ENCODE measurements at regions not wholly inside any gene's neighbourhood (a gene's known extent, or its start where the extent isn't known, plus 50 kb on each side); places are given as distances from the start of the nearest gene placed in this dataset.
"Not testable (repeated sequence)": the region's sequence is repeated elsewhere in the genome, so short reads cannot be mapped to it uniquely, and the experiment has no call there.

DNA sequence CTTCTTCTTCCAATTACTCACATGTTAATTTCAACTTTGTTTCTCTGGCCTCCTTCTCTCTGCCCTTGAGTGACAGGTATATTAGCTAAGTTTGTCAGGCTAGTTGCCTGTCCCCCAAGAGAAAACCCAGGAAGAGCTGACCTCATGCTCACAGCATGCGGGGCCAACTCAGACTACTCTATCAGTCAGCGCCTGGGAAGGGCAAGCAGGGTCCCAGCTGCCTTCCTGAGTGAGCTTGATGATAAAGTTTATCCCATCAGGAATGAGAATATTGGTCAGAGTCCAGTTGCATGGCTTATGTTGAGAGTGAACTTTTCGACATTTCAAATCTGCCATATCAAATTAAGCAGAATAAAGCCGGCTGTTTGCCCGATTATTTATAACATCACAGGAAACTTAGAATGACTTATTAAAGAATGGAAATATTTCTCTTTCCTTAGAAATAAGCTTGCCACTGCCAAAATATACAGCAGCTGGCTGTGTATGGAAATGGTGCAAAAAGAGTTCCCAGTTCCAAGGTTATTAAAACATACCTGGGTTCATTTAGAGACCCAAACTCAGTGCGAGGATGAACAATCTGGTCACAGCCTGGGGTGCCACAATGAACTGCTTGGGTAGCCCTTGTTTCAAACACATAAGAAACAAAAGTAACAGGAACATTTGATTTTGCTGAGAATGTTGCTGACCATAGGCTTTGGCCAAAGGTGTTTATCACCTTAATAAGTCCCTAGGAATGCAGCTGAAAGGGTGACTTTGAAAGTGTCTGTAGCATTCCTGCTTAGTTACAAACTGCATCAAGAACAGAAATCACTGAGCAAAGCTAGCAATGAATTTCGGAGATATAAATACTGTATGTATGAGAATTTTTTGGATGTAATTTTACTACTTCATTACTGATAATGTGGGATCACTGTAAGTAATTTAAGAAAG lies 1553.8 kb upstream of the FLRT2 start:
- Mint-ChIP-seq H3K36me3 (no peaks in the 10 kb centered on the region), H3K27ac (no peak overlapping the region), H3K27me3 (no peaks in the 10 kb centered on the region), H3K4me1 (no peaks in the 10 kb centered on the region), H3K4me3 (no peak overlapping the region), H3K9me3 (peaks cover 0 to 14% (median 5%) of the 10 kb centered on the region in 7 donors)
- ATAC-seq (ENCODE audit: low read depth in 2 of 2) (no peak), DNase-seq (no peak)

GRCh38 chr14:83977583-83977982 lies 1552.4 kb upstream of the FLRT2 start:
- Mint-ChIP-seq H3K27ac (no peak overlapping the region), H3K4me3 (no peak overlapping the region), H3K4me1 (no peaks in the 10 kb centered on the region), H3K27me3 (no peaks in the 10 kb centered on the region), H3K9me3 (peaks cover 0 to 11% (median 6%) of the 10 kb centered on the region in 7 donors), H3K36me3 (no peaks in the 10 kb centered on the region)
- no peak for ATAC-seq (ENCODE audit: low read depth in 2 of 2)
- no peak for DNase-seq

- not testable (repeated sequence) for H3K27me3 Mint-ChIP-seq; H3K36me3 Mint-ChIP-seq; H3K4me1 Mint-ChIP-seq; ATAC-seq (ENCODE audit: low read depth in 2 of 2); H3K4me3 Mint-ChIP-seq; DNase-seq; H3K27ac Mint-ChIP-seq
- peaks cover 0 to 10% (median 5%) of the 10 kb centered on the region in 7 donors for H3K9me3 Mint-ChIP-seq
These were observed 1548.2 kb upstream of the FLRT2 start for GRCh38 chr14:83981676-83982258.

DNA sequence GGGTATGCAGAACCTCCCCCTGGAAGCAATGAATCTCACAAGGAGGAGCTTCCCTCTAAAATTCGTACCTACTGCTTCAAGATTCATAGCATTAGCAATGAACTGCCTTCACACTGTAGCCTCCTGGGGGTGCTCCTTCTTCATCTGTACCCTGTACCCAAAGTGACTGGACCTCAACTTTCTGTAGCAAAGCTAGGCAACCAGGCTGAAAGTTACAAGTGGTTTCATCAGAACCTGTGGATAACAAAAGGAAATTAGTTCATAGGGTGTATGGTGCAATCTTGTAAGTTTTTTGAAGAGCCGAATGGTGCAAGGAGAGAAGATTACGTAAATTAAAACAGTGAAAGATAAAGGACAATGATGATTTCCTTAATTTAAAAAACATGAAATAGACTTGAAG lies 1541.7 kb upstream of the FLRT2 start:
- no peak overlapping the region for H3K4me3 Mint-ChIP-seq
- no peak for DNase-seq
- no peaks in the 10 kb centered on the region for H3K4me1 Mint-ChIP-seq
- no peaks in the 10 kb centered on the region for H3K27me3 Mint-ChIP-seq
- no peaks in the 10 kb centered on the region for H3K36me3 Mint-ChIP-seq
- H3K27ac Mint-ChIP-seq, result no peak overlapping the region
- no peak for ATAC-seq (ENCODE audit: low read depth in 2 of 2)
- peaks cover 0 to 21% (median under 1%) of the 10 kb centered on the region in 7 donors for H3K9me3 Mint-ChIP-seq

DNA sequence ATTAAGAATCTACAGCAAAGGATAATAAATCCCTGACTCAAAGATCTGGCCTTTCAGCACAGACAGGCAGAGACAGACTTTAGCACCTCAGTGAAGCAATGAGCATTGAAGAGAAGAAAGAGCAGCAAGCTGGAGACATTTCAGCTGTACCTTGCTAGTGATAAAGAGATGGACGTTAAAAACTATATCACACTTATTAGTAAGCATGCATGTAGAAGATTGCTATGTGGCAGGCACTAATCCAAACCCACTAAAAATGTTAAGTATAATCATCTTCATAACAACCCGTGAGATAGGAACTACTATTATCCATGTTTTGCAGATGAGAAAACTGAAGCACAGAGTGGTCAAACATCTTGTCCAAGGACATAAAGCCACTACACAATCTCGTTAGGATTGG lies 1538.3 kb upstream of the FLRT2 start:
- Mint-ChIP-seq H3K4me3 (no peak overlapping the region), H3K9me3 (peaks cover 1 to 17% (median 10%) of the 10 kb centered on the region in 7 donors), H3K27ac (no peak overlapping the region)

GRCh38 chr14:83992857-83993256 lies 1537.1 kb upstream of the FLRT2 start:
- peaks cover 1 to 17% (median 9%) of the 10 kb centered on the region in 7 donors for H3K9me3 Mint-ChIP-seq
- ATAC-seq (ENCODE audit: low read depth in 2 of 2) (no peak), DNase-seq (no peak)
- H3K27ac Mint-ChIP-seq, result no peak overlapping the region
- no peak overlapping the region for H3K4me3 Mint-ChIP-seq
- H3K4me1 Mint-ChIP-seq, result no peaks in the 10 kb centered on the region
- no peaks in the 10 kb centered on the region for H3K27me3 Mint-ChIP-seq
- no peaks in the 10 kb centered on the region for H3K36me3 Mint-ChIP-seq

More for the DNA sequence above, 1538.3 kb upstream of the FLRT2 start:
- Mint-ChIP-seq H3K27me3 (no peaks in the 10 kb centered on the region), H3K4me1 (no peaks in the 10 kb centered on the region), H3K36me3 (no peaks in the 10 kb centered on the region)
- ATAC-seq (ENCODE audit: low read depth in 2 of 2), result no peak
- no peak for DNase-seq

DNA sequence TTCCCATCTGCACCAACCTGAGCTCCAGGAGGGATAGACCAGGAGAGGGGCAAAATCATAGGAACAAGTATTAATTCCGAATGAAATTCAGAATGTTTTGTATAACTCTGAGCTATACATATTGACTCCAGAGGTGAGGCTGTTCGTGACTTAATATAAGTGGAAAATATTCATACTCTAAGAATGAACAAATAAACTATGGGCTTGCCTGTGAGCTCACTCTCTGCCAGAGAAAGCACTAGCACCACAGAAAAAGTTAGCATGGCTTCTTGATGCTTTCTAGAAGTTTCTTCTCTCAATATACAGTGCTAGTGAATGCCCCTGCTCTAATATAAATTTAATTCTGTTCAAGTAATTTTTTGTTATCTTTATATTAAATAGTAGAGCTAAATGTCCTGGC lies 1536.4 kb upstream of the FLRT2 start:
- H3K4me3 Mint-ChIP-seq, result no peak overlapping the region
- peaks cover 1 to 17% (median 9%) of the 10 kb centered on the region in 7 donors for H3K9me3 Mint-ChIP-seq
- no peaks in the 10 kb centered on the region for H3K27me3 Mint-ChIP-seq
- ATAC-seq (ENCODE audit: low read depth in 2 of 2) (no peak), DNase-seq (no peak)
- H3K27ac Mint-ChIP-seq, result no peak overlapping the region
- H3K4me1 Mint-ChIP-seq, result no peaks in the 10 kb centered on the region
- no peaks in the 10 kb centered on the region for H3K36me3 Mint-ChIP-seq

- ATAC-seq (ENCODE audit: low read depth in 2 of 2), result no peak
- Mint-ChIP-seq H3K27me3 (no peaks in the 10 kb centered on the region), H3K27ac (no peak overlapping the region), H3K4me1 (no peaks in the 10 kb centered on the region), H3K36me3 (no peaks in the 10 kb centered on the region), H3K9me3 (peaks cover 1 to 17% (median 9%) of the 10 kb centered on the region in 7 donors), H3K4me3 (no peak overlapping the region)
- DNase-seq, result no peak
These were observed 1535.9 kb upstream of the FLRT2 start for GRCh38 chr14:83994020-83994419.

- ATAC-seq (ENCODE audit: low read depth in 2 of 2) (no peak), DNase-seq (no peak)
- Mint-ChIP-seq H3K27ac (no peak overlapping the region), H3K4me3 (no peak overlapping the region), H3K27me3 (no peaks in the 10 kb centered on the region), H3K9me3 (peaks cover 0 to 19% (median 0%) of the 10 kb centered on the region in 7 donors), H3K36me3 (no peaks in the 10 kb centered on the region), H3K4me1 (no peaks in the 10 kb centered on the region)
These were observed 1528.9 kb upstream of the FLRT2 start for GRCh38 chr14:84001023-84001422.

DNA sequence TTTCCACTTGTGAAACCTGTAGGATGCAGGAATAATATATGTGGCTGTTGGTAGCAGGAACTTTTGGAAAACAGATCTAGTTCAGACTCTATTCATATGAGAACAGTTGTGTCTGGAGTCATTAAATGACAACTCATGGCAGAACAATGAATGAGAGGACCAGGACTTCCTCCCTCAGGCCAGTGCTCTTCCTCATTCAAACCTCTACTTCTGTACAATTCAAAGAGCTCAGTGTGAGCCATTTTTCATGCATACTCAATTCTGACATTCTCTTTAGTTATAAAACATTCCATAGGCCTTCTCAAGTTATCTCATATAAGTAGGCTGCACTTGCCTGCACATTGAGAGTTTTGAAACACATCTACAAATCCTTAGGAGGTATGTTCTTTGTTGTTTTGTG lies 1526.6 kb upstream of the FLRT2 start:
- no peaks in the 10 kb centered on the region for H3K27me3 Mint-ChIP-seq
- no peaks in the 10 kb centered on the region for H3K4me1 Mint-ChIP-seq
- no peak overlapping the region for H3K4me3 Mint-ChIP-seq
- H3K9me3 Mint-ChIP-seq, result peaks cover 0 to 19% (median 0%) of the 10 kb centered on the region in 7 donors
- H3K27ac Mint-ChIP-seq, result no peak overlapping the region
- ATAC-seq (ENCODE audit: low read depth in 2 of 2) (no peak), DNase-seq (no peak)
- no peaks in the 10 kb centered on the region for H3K36me3 Mint-ChIP-seq

DNA sequence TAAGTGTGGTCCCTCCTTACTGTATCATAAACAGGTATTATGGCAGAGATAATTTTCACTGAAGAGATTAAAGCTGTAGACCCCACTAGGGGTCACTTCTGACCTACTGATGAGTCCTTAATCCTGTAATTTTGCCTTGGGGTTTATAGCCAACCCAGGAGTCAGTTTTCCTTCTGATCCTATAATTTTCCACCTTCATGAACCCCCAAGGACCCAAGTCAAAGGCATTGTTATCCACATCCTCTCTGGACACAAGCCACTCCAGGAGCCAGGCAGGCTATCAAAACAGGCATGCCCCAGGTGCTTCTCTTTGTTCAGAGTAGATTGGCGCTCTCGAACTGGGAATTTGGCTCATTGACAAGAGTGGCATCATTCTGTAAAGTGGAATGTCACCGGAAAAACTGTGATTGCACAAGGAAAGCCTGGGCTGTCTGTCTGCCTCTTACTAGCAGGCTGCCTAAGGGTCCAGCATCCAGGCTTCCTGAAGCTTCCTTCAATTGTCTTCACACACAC lies 1523.2 kb upstream of the FLRT2 start:
- ATAC-seq (ENCODE audit: low read depth in 2 of 2), result no peak
- Mint-ChIP-seq H3K36me3 (no peaks in the 10 kb centered on the region), H3K27ac (no peak overlapping the region), H3K4me3 (no peak overlapping the region), H3K27me3 (no peaks in the 10 kb centered on the region), H3K4me1 (no peaks in the 10 kb centered on the region), H3K9me3 (peaks cover 0 to 14% (median 0%) of the 10 kb centered on the region in 7 donors)
- no peak for DNase-seq

DNA sequence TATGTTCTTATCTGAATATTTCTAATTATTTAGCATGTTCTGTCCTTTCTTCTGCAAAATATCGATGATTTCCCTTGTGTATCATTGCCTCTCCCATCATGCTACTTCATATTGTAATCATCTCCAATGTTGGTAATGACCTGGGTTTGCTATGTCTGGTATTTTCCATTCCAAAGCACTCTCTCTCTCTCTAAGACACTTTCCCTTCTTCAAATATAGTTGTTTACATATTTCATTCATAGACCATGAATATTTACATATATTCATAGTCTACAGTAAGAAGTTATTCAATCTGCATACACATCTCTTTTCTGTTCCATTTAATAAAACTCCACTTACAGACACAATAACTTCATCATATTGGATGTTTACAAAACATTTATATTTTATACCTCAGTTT lies 1516.5 kb upstream of the FLRT2 start:
- Mint-ChIP-seq H3K4me1 (no peaks in the 10 kb centered on the region), H3K36me3 (no peaks in the 10 kb centered on the region), H3K27ac (no peak overlapping the region), H3K4me3 (no peak overlapping the region), H3K9me3 (peaks cover 0 to 4% (median 0%) of the 10 kb centered on the region in 7 donors), H3K27me3 (no peaks in the 10 kb centered on the region)
- ATAC-seq (ENCODE audit: low read depth in 2 of 2), result no peak
- no peak for DNase-seq

GRCh38 chr14:84017495-84017894 lies 1512.4 kb upstream of the FLRT2 start:
- Mint-ChIP-seq H3K36me3 (no peaks in the 10 kb centered on the region), H3K4me3 (no peak overlapping the region), H3K27ac (no peak overlapping the region), H3K9me3 (peaks cover 0 to 16% (median 4%) of the 10 kb centered on the region in 7 donors), H3K27me3 (no peaks in the 10 kb centered on the region), H3K4me1 (no peaks in the 10 kb centered on the region)
- DNase-seq (no peak), ATAC-seq (ENCODE audit: low read depth in 2 of 2) (no peak)

DNA sequence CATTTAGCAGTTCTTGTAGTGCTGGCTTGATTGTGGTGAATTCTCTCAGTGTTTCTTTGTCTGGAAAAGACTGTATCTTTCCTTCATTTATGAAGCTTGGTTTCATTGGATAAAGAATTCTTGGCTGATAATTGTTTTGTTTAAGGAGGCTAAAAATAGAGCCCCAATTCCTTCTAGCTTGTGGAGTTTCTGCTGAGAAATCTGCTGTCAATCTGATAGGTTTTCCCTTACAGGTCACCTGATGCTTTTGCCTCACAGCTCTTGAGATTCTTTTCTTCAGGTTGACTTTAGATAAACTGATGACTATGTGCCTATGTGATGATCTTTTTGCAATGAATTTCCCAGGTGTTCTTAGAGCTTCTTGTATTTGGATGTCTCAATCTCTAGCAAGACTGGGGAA lies 1508.5 kb upstream of the FLRT2 start:
- DNase-seq (no peak), ATAC-seq (ENCODE audit: low read depth in 2 of 2) (no peak)
- Mint-ChIP-seq H3K4me3 (no peak overlapping the region), H3K27me3 (no peaks in the 10 kb centered on the region), H3K4me1 (no peaks in the 10 kb centered on the region), H3K27ac (no peak overlapping the region), H3K36me3 (no peaks in the 10 kb centered on the region), H3K9me3 (peaks cover 3 to 30% (median 5%) of the 10 kb centered on the region in 7 donors)
